HEK293T (cell line): ENCODE measurements at regions not wholly inside any gene's neighbourhood (a gene's known extent, or its start where the extent isn't known, plus 50 kb on each side); places are given as distances from the start of the nearest gene placed in this dataset.

Experiments used
- ARNT ChIP-seq: fragments of 450-650 bp; IDR thresholded peaks from 2 replicates; pipeline ENCODE4 v1.6.1; 2017; ENCODE audit warnings: mild to moderate bottlenecking
- BHLHE40 ChIP-seq: fragments of 450-650 bp; IDR thresholded peaks from 2 replicates; pipeline ENCODE4 v1.6.1; 2016; ENCODE audit warnings: mild to moderate bottlenecking, moderate library complexity, borderline replicate concordance
- ELF4 ChIP-seq: fragments of 450-650 bp; IDR thresholded peaks from 2 replicates; pipeline ENCODE4 v1.6.1; 2017; ENCODE audit warnings: antibody characterized with exemption
- FOXA1 ChIP-seq: fragments of 450-650 bp; IDR thresholded peaks from 2 replicates; pipeline ENCODE4 v1.6.1; 2016; ENCODE audit warnings: mild to moderate bottlenecking
- FOXK2 ChIP-seq: fragments of 450-650 bp; IDR thresholded peaks from 2 replicates; pipeline ENCODE4 v1.6.1; 2016; ENCODE audit warnings: mild to moderate bottlenecking
- FOXM1 ChIP-seq: fragments of 450-650 bp; IDR thresholded peaks from 2 replicates; pipeline ENCODE4 v1.6.1; 2017; ENCODE audit warnings: mild to moderate bottlenecking, borderline replicate concordance
- HDGF ChIP-seq: fragments of 450-650 bp; IDR thresholded peaks from 2 replicates; pipeline ENCODE4 v1.6.1; 2017; ENCODE audit warnings: antibody characterized with exemption, borderline replicate concordance
- L3MBTL2 ChIP-seq: fragments of 450-650 bp; conservative IDR thresholded peaks from 2 replicates; pipeline ENCODE4 v1.6.1; 2016; ENCODE audit warnings: mild to moderate bottlenecking
- NFRKB ChIP-seq: fragments of 450-650 bp; IDR thresholded peaks from 2 replicates; pipeline ENCODE4 v1.6.1; 2016; ENCODE audit warnings: mild to moderate bottlenecking, moderate library complexity
- SP1 ChIP-seq: fragments of 450-650 bp; IDR thresholded peaks from 2 replicates; pipeline ENCODE4 v1.6.1; 2017
- SUZ12 ChIP-seq: fragments of 450-650 bp; IDR thresholded peaks from 2 replicates; pipeline ENCODE4 v1.6.1; 2016; ENCODE audit warnings: mild to moderate bottlenecking
- TARDBP ChIP-seq: fragments of 450-650 bp; IDR thresholded peaks from 2 replicates; pipeline ENCODE4 v1.6.1; 2016
- ZNF384 ChIP-seq: fragments of 450-650 bp; IDR thresholded peaks from 2 replicates; pipeline ENCODE4 v1.6.1; 2016

DNA sequence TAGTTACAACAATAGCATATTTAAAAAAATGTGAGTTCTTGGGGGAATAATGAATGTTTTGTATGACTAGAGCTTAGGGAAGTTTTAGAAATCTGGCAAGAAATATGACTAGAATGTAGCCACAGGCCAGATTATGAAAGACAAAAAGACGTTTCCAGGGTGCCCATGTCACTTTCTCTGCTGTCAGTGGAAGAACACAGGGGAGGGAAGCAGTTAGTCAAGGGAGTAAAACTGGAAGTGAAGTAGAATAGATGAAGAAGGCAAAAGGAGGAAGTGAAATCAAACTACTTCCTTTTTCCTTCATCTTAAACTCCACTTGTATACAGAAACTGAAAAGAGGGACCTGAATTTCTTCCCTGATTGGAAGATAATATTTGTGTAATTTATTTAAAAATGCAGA lies 81.2 kb upstream of the ATP2B1 start:
- TF ChIP-seq NFRKB = no peak
- TF ChIP-seq BHLHE40 = no peak
- TF ChIP-seq ELF4 = no peak
- no peak for TF ChIP-seq L3MBTL2
- no peak for TF ChIP-seq TARDBP
- no peak for TF ChIP-seq ARNT
- no peak for TF ChIP-seq FOXM1
- TF ChIP-seq SP1 = no peak
- TF ChIP-seq FOXA1 = no peak
- no peak for TF ChIP-seq SUZ12
- TF ChIP-seq FOXK2 = no peak
- no peak for TF ChIP-seq HDGF
- TF ChIP-seq ZNF384 = no peak
